Nephron progenitor cell (in vitro differentiated cells): ENCODE measurements at regions not wholly inside any gene's neighbourhood (a gene's known extent, or its start where the extent isn't known, plus 50 kb on each side); places are given as distances from the start of the nearest gene placed in this dataset.
"Not testable (repeated sequence)": the region's sequence is repeated elsewhere in the genome, so short reads cannot be mapped to it uniquely, and the experiment has no call there.

ENCODE experiments used
- DNase-seq: peaks from one replicate; pipeline ENCODE4 v3.0.0; 2021
- H3K27ac Mint-ChIP-seq: 2 replicates; pipeline ENCODE4 v1.8.0; 2021; ENCODE audit warnings: mild to moderate bottlenecking, moderate library complexity, mixed read lengths
- H3K27me3 Mint-ChIP-seq: 2 replicates; pipeline ENCODE4 v1.8.0; 2021; ENCODE audit warnings: mild to moderate bottlenecking, low read depth, mixed read lengths; ENCODE audit not compliant: poor library complexity
- H3K36me3 Mint-ChIP-seq: 2 replicates; pipeline ENCODE4 v1.8.0; 2021; ENCODE audit warnings: low read depth, mixed read lengths
- H3K4me1 Mint-ChIP-seq: 2 replicates; pipeline ENCODE4 v1.8.0; 2021; ENCODE audit warnings: mixed read lengths
- H3K4me3 Mint-ChIP-seq: 2 replicates; pipeline ENCODE4 v1.8.0; 2021; ENCODE audit warnings: mild to moderate bottlenecking, moderate library complexity, mixed read lengths
- H3K9me3 Mint-ChIP-seq: 2 replicates; pipeline ENCODE4 v1.8.0; 2021; ENCODE audit warnings: mild to moderate bottlenecking, moderate library complexity, mixed read lengths
- CTCF ChIP-seq: fragments of 200-600 bp; sonication (generic); IDR thresholded peaks from 2 replicates; pipeline ENCODE4 v1.5.0; 2021; ENCODE audit warnings: antibody characterized with exemption

- Mint-ChIP-seq H3K36me3 (peaks cover 3% of the 10 kb centered on the region), H3K4me1 (peaks cover 2% of the 10 kb centered on the region), H3K9me3 (peaks cover 4% of the 10 kb centered on the region), H3K27me3 (peaks cover 5% of the 10 kb centered on the region), H3K27ac (no peak overlapping the region), H3K4me3 (no peak overlapping the region)
- no peak for TF ChIP-seq CTCF
- DNase-seq: no peak
Measured at GRCh38 chr2:220811115-220811514, 761.0 kb downstream of the EPHA4 start.

GRCh38 chr2:220811952-220812570, 760.0 kb downstream of the EPHA4 start:
- Mint-ChIP-seq H3K36me3 (peaks cover 5% of the 10 kb centered on the region), H3K4me3 (no peak overlapping the region), H3K27ac (no peak overlapping the region), H3K27me3 (peaks cover 5% of the 10 kb centered on the region), H3K9me3 (peaks cover 12% of the 10 kb centered on the region), H3K4me1 (no peaks in the 10 kb centered on the region)
- DNase-seq: no peak
- TF ChIP-seq CTCF: no peak

DNA sequence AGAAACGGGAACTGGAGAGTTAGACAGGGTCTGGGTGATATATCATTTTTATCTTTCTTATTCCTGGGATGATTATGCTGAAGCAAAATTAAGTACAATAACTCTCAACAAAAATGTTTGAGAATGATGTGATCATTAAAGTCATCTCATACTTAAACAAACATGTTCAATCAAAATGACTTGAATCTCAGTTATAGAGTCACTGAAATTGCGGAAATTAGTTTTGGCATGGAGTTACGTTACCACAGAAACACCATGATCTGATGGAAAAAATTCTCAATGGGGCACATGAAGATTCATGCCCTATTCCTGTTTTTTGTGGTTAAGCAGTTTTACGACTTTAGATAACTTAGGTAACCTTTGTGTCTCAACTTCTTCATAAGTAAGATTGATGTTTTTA, 757.7 kb downstream of the EPHA4 start:
- no peak for TF ChIP-seq CTCF
- Mint-ChIP-seq H3K36me3 (peaks cover 12% of the 10 kb centered on the region), H3K4me1 (no peaks in the 10 kb centered on the region), H3K27ac (no peak overlapping the region), H3K4me3 (no peak overlapping the region), H3K27me3 (peaks cover 8% of the 10 kb centered on the region), H3K9me3 (peaks cover 28% of the 10 kb centered on the region)
- no peak for DNase-seq

- DNase-seq: no peak
- peaks cover 12% of the 10 kb centered on the region for H3K36me3 Mint-ChIP-seq
- H3K9me3 Mint-ChIP-seq: peaks cover 28% of the 10 kb centered on the region
- H3K4me3 Mint-ChIP-seq: no peak overlapping the region
- no peak overlapping the region for H3K27ac Mint-ChIP-seq
- H3K4me1 Mint-ChIP-seq: no peaks in the 10 kb centered on the region
- peaks cover 5% of the 10 kb centered on the region for H3K27me3 Mint-ChIP-seq
- no peak for TF ChIP-seq CTCF
Measured at GRCh38 chr2:220815698-220816097, 756.4 kb downstream of the EPHA4 start.

DNA sequence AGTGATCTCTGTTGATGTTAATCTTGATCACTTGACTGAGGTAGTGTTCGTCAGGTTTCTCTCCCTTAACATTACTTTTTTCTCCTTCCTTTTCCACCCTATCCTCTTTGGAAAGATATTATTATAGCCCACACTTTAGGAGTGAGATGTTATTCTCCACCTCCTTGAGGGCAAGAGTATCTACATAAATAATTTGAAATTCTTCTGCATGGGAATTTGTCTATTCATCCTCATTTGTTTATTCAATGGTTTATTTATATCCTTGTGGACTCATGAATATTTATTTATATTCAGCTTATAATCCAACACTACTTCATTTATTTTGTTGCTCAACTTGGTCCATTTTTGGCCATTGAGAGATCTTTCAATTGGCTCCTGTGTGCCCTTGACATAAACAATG, 750.4 kb downstream of the EPHA4 start:
- Mint-ChIP-seq H3K27ac (no peak overlapping the region), H3K4me3 (no peak overlapping the region), H3K9me3 (peaks cover 19% of the 10 kb centered on the region), H3K4me1 (no peaks in the 10 kb centered on the region), H3K36me3 (peaks cover 11% of the 10 kb centered on the region), H3K27me3 (peaks cover 9% of the 10 kb centered on the region)
- TF ChIP-seq CTCF: no peak
- DNase-seq: no peak

DNA sequence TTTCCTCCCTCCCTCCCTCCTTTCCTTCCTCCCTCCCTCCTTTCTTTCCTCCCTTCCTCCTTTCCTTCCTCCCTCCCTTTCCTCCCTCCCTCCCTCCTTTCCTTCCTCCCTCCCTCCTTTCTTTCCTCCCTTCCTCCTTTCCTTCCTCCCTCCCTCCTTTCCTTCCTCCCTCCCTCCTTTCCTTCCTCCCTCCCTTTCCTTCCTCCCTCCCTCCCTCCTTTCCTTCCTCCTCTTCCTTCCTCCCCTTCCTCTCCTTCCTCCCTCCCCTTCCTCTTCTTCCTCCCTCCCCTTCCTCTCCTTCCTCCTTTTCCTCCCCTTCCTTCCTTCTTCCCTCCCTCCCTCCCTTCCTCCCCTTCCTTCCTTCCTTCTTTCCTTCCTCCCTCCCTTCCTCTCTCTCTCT, 748.5 kb downstream of the EPHA4 start:
- not testable (repeated sequence) for H3K4me1 Mint-ChIP-seq, H3K27ac Mint-ChIP-seq, H3K27me3 Mint-ChIP-seq, H3K4me3 Mint-ChIP-seq, H3K9me3 Mint-ChIP-seq, H3K36me3 Mint-ChIP-seq, DNase-seq
